ENCODE measurements at regions not wholly inside any gene's neighbourhood (a gene's known extent, or its start where the extent isn't known, plus 50 kb on each side); places are given as distances from the start of the nearest gene placed in this dataset.

- no peak for TF ChIP-seq CTCF (IDR thresholded peaks at IDR 0.05)
Measured at GRCh38 chr10:88077977-88078376, 214.6 kb downstream of the PTEN start.

- no peak for TF ChIP-seq CTCF (IDR thresholded peaks at IDR 0.05)
Measured at GRCh38 chr10:88080213-88080612, 216.8 kb downstream of the PTEN start.

GRCh38 chr10:88081457-88082054, 218.1 kb downstream of the PTEN start:
- no peak for TF ChIP-seq CTCF (IDR thresholded peaks at IDR 0.05)

GRCh38 chr10:88082391-88082790, 219.0 kb downstream of the PTEN start:
- no peak for TF ChIP-seq CTCF (IDR thresholded peaks at IDR 0.05)

GRCh38 chr10:88082806-88083596, 219.6 kb downstream of the PTEN start:
- TF ChIP-seq CTCF (IDR thresholded peaks at IDR 0.05) = no peak

GRCh38 chr10:88083597-88083989, 220.2 kb downstream of the PTEN start:
- no peak for TF ChIP-seq CTCF (IDR thresholded peaks at IDR 0.05)

GRCh38 chr10:88086187-88086960, 222.9 kb downstream of the PTEN start:
- TF ChIP-seq CTCF (IDR thresholded peaks at IDR 0.05) = no peak
